Stomach (tissue), 4 donors: ENCODE measurements at regions not wholly inside any gene's neighbourhood (a gene's known extent, or its start where the extent isn't known, plus 50 kb on each side); places are given as distances from the start of the nearest gene placed in this dataset.
"Not testable (repeated sequence)": the region's sequence is repeated elsewhere in the genome, so short reads cannot be mapped to it uniquely, and the experiment has no call there.

Source experiments
- CTCF ChIP-seq, 7 experiments: fragments of 450-650 bp in 4 of 7; fragments of 200-600 bp in 3 of 7; sonication (generic) in 3 of 7; IDR thresholded peaks; one replicate each; pipeline ENCODE4 v1.5.1; 2016 to 2019; ENCODE audit warnings: antibody characterized with exemption in 7 of 7, control low read depth in 2 of 7, mild to moderate bottlenecking in 1 of 7
- POLR2A ChIP-seq, 4 donors: fragments of 450-650 bp; IDR thresholded peaks; one replicate each; pipeline ENCODE4 v1.6.1; 2016; ENCODE audit warnings: antibody characterized with exemption in 4 of 4, control low read depth in 2 of 4, mild to moderate bottlenecking in 1 of 4, moderate library complexity in 1 of 4
- POLR2AphosphoS5 ChIP-seq, 3 donors: sonication (generic); formaldehyde crosslinking; IDR thresholded peaks; one replicate each; pipeline ENCODE4 v1.6.1; 2016; ENCODE audit warnings: antibody characterized with exemption in 3 of 3

- TF ChIP-seq CTCF, POLR2A, POLR2AphosphoS5 (IDR thresholded peaks at IDR 0.05): not testable (repeated sequence)
Observed at GRCh38 chr6:88497403-88497802, 331.3 kb upstream of the CNR1 start.
